ENCODE measurements at regions not wholly inside any gene's neighbourhood (a gene's known extent, or its start where the extent isn't known, plus 50 kb on each side); places are given as distances from the start of the nearest gene placed in this dataset.

DNA sequence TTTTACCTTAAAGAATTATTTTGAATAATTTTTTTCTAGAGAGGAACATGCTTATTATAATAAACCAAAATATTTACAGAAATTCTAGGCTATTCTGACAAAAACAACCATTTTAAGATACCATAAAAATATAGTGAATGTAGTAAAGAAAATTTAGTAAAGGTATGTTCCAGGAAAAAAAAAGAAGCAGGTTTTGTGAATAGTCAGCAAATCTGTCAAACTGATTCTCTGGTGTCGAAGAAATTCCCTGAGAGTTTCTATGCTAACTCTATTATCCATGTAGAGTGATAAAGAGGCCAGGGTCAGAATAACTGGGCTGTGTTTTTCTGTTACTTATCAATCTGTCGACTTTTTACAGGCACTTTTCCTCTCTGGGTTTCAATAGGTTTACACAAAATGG lies 459.2 kb downstream of the KIF4B start:
- Histone ChIP-seq H3K27me3 (ENCODE audit: control insufficient read depth in 2 of 2, insufficient read depth in 2 of 2, low read length in 2 of 2) (no peaks in the 10 kb centered on the region), H2AFZ (ENCODE audit: low read depth, low read length) (no peak overlapping the region), H3K9me1 (replicated peaks; ENCODE audit: control insufficient read depth, extremely low read depth, insufficient read depth, low read length) (no peaks in the 10 kb centered on the region), H3K4me3 (replicated peaks in 1 of 3; ENCODE audit: insufficient read depth in 1 of 3, low read depth in 1 of 3, low read length in 3 of 3) (no peak overlapping the region), H4K20me1 (replicated peaks; ENCODE audit: control insufficient read depth, extremely low read depth, insufficient read depth, low read length) (no peaks in the 10 kb centered on the region), H3K79me2 (ENCODE audit: control insufficient read depth, insufficient read depth, low read length) (no peaks in the 10 kb centered on the region), H3K36me3 (ENCODE audit: control insufficient read depth in 2 of 2, extremely low read depth in 1 of 2, insufficient read depth in 2 of 2, low read length in 2 of 2) (no peaks in the 10 kb centered on the region), H3K4me2 (ENCODE audit: insufficient read depth, low read length) (no peak overlapping the region), H3K9ac (replicated peaks; ENCODE audit: extremely low read depth, insufficient read depth, low read length) (no peak overlapping the region), H3K9me3 (replicated peaks; ENCODE audit: control insufficient read depth, insufficient read depth, low read length) (peaks cover 6% of the 10 kb centered on the region), H3K27ac (ENCODE audit: insufficient read depth, low read depth, low read length) (no peak overlapping the region), H3K4me1 (ENCODE audit: control insufficient read depth, extremely low read depth, insufficient read depth, low read length) (no peaks in the 10 kb centered on the region)
- TF ChIP-seq, protein P1, sequence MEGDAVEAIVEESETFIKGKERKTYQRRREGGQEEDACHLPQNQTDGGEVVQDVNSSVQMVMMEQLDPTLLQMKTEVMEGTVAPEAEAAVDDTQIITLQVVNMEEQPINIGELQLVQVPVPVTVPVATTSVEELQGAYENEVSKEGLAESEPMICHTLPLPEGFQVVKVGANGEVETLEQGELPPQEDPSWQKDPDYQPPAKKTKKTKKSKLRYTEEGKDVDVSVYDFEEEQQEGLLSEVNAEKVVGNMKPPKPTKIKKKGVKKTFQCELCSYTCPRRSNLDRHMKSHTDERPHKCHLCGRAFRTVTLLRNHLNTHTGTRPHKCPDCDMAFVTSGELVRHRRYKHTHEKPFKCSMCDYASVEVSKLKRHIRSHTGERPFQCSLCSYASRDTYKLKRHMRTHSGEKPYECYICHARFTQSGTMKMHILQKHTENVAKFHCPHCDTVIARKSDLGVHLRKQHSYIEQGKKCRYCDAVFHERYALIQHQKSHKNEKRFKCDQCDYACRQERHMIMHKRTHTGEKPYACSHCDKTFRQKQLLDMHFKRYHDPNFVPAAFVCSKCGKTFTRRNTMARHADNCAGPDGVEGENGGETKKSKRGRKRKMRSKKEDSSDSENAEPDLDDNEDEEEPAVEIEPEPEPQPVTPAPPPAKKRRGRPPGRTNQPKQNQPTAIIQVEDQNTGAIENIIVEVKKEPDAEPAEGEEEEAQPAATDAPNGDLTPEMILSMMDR (IDR thresholded peaks at IDR 0.05; ENCODE audit: extremely low read depth in 1 of 2, insufficient read depth in 1 of 2, low read depth in 1 of 2, low read length in 2 of 2) = no peak
- TF ChIP-seq EZH2 (IDR thresholded peaks at IDR 0.05; ENCODE audit: borderline replicate concordance, low read depth, low read length, severe bottlenecking) = no peak
- TF ChIP-seq POLR2AphosphoS5 (IDR thresholded peaks at IDR 0.05; ENCODE audit: insufficient read depth, low read depth, low read length) = no peak
- no peak for TF ChIP-seq MYC (IDR thresholded peaks at IDR 0.05; ENCODE audit: low read depth, low read length)
- TF ChIP-seq MAX (IDR thresholded peaks at IDR 0.05; ENCODE audit: insufficient read depth, insufficient read length) = no peak
- no peak for TF ChIP-seq JUN (IDR thresholded peaks at IDR 0.05; ENCODE audit: borderline replicate concordance, insufficient read depth, insufficient read length, low read depth)
- no peak for TF ChIP-seq FOS (IDR thresholded peaks at IDR 0.05; ENCODE audit: borderline replicate concordance, insufficient read depth, low read length)
- no peak for TF ChIP-seq GATA2 (IDR thresholded peaks at IDR 0.05; ENCODE audit: insufficient read depth, insufficient read length, low read depth, low read length)
- no peak for TF ChIP-seq POLR2A (IDR thresholded peaks at IDR 0.05; ENCODE audit: low read depth, low read length)
- CTCF ChIA-PET = no interaction called here
- intact Hi-C loops (cut with micrococcal nuclease) = no loop called here
- dilution Hi-C loops (cut with MboI; ENCODE audit: extremely low pct_ligation_motif_present, low sequenced_read_pairs) = no loop called here
- no TSS peak for BruUV-seq (replicated peaks)
- POLR2A ChIA-PET = no interaction called here
- DNase-seq (ENCODE audit: low read depth, low spot score) (no peak), FAIRE-seq (no peak)

Measured in endothelial cell of umbilical vein (primary cell).